Sigmoid colon (tissue), 6 donors: ENCODE measurements at regions not wholly inside any gene's neighbourhood (a gene's known extent, or its start where the extent isn't known, plus 50 kb on each side); places are given as distances from the start of the nearest gene placed in this dataset.
"Not testable (repeated sequence)": the region's sequence is repeated elsewhere in the genome, so short reads cannot be mapped to it uniquely, and the experiment has no call there.

Experiments used
- DNase-seq: peaks from one replicate; pipeline ENCODE4 v3.0.0-alpha.2; 2019
- H3K27ac ChIP-seq, 4 donors: fragments of 200-600 bp; sonication (generic); one replicate each; pipeline ENCODE4 v1.5.1; 2016 to 2019; ENCODE audit warnings: mild to moderate bottlenecking in 1 of 4
- H3K27me3 ChIP-seq, 3 donors: fragments of 200-600 bp; sonication (generic); one replicate each; pipeline ENCODE4 v1.5.1; 2019; ENCODE audit warnings: mild to moderate bottlenecking in 1 of 3
- H3K36me3 ChIP-seq, 4 donors: fragments of 200-600 bp; sonication (generic); one replicate each; pipeline ENCODE4 v1.5.1; 2016 to 2019
- H3K4me1 ChIP-seq, 4 donors: fragments of 200-600 bp; sonication (generic); one replicate each; pipeline ENCODE4 v1.5.1; 2017 to 2019
- H3K4me3 ChIP-seq, 4 donors: fragments of 200-600 bp; sonication (generic); one replicate each; pipeline ENCODE4 v1.5.1; 2017 to 2019; ENCODE audit warnings: mild to moderate bottlenecking in 2 of 4, moderate library complexity in 1 of 4
- H3K9me3 ChIP-seq, 4 donors: fragments of 200-600 bp in 3 of 4; sonication (generic) in 3 of 4; one replicate each; pipeline versions ENCODE4 v1.5.1 to v1.6.1; 2013 to 2019
- EP300 ChIP-seq, 4 donors: sonication (generic); formaldehyde crosslinking; IDR thresholded peaks; one replicate each; pipeline ENCODE4 v1.6.1; 2017; ENCODE audit warnings: antibody characterized with exemption in 4 of 4
- POLR2A ChIP-seq, 2 donors: fragments of 450-650 bp; IDR thresholded peaks; one replicate each; pipeline ENCODE4 v1.6.1; 2016; ENCODE audit warnings: antibody characterized with exemption in 2 of 2, mild to moderate bottlenecking in 2 of 2, moderate library complexity in 2 of 2
- POLR2AphosphoS5 ChIP-seq, 4 donors: sonication (generic); formaldehyde crosslinking; IDR thresholded peaks; one replicate each; pipeline ENCODE4 v1.6.1; 2017; ENCODE audit warnings: antibody characterized with exemption in 4 of 4
- WGBS, 2 donors: extraction: QIAGEN DNeasy Blood & Tissue Kit; methylation state at CpG; one replicate each; pipeline ENCODE4 v1.1.7; 2013; 5-methylcytosine and 5-hydroxymethylcytosine counted together
- intact Hi-C: fragments of 100-400 bp; cut with DNase I; formaldehyde crosslinking; loops from one replicate; pipeline ENCODE4 v1.15.1; 2023
- TF ChIP-seq, protein P1 (sequence below), 4 experiments: fragments of 450-650 bp in 3 of 4; fragments of 200-600 bp in 1 of 4; IDR thresholded peaks; one replicate each; pipeline ENCODE4 v1.5.1; 2016 to 2019; ENCODE audit warnings: antibody characterized with exemption in 4 of 4, mild to moderate bottlenecking in 3 of 4, moderate library complexity in 2 of 4
- donor health status: healthy with polysubstance abuse.
- donor health status: healthy.

DNA sequence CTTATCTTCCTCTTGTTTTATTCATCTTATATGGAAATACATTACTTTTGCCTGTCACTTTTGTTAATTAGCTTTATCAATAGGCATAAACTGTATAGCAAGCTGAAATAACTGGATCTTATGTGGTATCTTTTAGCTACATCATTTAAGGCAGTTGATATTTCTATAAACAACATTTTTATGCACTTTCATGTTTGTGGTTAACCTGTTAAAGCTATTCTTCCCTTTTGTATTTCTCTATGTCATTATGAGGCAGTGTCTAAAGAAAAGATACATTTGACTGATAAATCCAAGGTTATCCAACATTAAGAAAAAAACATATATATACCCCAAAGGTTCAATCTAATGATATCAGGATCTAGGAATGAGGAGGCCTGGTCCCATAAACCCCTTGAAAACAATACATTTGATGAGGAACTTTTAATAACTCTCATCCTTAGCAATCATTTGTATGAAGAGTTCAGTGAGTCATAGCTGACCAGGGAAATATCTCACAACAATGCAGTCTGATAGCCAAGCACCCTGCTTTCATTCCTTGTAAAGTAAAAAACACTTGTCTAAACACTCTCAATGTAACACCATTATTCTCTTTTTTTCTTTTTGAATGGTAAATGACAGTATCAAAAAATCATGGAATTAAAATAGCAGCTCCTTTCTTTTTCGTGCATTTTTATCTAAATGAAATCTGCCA lies 300.9 kb downstream of the NEBL start:
- peaks cover 0 to 21% (median 12%) of the 10 kb centered on the region in 4 donors for H3K4me1 ChIP-seq
- no peaks in the 10 kb centered on the region for H3K9me3 ChIP-seq
- intact Hi-C loops, result no loop called here
- no peak for DNase-seq
- H3K27ac ChIP-seq, result no peak overlapping the region
- no peaks in the 10 kb centered on the region for H3K36me3 ChIP-seq
- TF ChIP-seq POLR2AphosphoS5 (IDR thresholded peaks at IDR 0.05) (no peak), EP300 (IDR thresholded peaks at IDR 0.05) (no peak), POLR2A (IDR thresholded peaks at IDR 0.05) (no peak)
- TF ChIP-seq, protein P1, sequence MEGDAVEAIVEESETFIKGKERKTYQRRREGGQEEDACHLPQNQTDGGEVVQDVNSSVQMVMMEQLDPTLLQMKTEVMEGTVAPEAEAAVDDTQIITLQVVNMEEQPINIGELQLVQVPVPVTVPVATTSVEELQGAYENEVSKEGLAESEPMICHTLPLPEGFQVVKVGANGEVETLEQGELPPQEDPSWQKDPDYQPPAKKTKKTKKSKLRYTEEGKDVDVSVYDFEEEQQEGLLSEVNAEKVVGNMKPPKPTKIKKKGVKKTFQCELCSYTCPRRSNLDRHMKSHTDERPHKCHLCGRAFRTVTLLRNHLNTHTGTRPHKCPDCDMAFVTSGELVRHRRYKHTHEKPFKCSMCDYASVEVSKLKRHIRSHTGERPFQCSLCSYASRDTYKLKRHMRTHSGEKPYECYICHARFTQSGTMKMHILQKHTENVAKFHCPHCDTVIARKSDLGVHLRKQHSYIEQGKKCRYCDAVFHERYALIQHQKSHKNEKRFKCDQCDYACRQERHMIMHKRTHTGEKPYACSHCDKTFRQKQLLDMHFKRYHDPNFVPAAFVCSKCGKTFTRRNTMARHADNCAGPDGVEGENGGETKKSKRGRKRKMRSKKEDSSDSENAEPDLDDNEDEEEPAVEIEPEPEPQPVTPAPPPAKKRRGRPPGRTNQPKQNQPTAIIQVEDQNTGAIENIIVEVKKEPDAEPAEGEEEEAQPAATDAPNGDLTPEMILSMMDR (IDR thresholded peaks at IDR 0.05), result no peak
- WGBS, 2 donors, result 80 to 88% methylated on average over 1 of the region's 1 CpG
- no peak overlapping the region for H3K4me3 ChIP-seq
- H3K27me3 ChIP-seq, result no peaks in the 10 kb centered on the region

DNA sequence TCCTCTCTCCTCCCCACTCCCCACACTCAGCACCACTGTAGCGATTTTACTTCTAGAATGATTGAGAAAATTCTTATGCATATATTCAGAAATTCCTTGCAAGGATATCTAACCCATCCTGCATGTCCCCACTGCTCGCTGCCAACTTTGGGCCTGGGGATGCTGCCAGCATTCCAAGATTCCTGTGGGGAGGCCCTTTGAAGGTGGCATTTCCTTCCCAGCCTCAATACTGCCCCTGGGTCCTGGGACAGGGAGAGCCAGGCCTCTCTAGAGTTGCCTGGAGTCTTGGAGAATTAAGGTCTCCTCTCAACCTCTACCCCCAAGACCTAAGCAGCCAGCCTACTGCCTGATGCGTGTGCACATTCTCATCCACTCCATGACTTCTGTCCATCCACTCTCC lies 303.5 kb downstream of the NEBL start:
- no peaks in the 10 kb centered on the region for H3K36me3 ChIP-seq
- no peak overlapping the region for H3K27ac ChIP-seq
- no peak for TF ChIP-seq POLR2AphosphoS5 (IDR thresholded peaks at IDR 0.05)
- TF ChIP-seq POLR2A (IDR thresholded peaks at IDR 0.05), result no peak
- TF ChIP-seq, protein P1 (IDR thresholded peaks at IDR 0.05), result no peak
- TF ChIP-seq EP300 (IDR thresholded peaks at IDR 0.05), result no peak
- WGBS, 2 donors, result 89 to 95% methylated on average over 3 of the region's 3 CpGs
- H3K27me3 ChIP-seq, result no peaks in the 10 kb centered on the region
- no peaks in the 10 kb centered on the region for H3K9me3 ChIP-seq
- intact Hi-C loops, result no loop called here
- no peak for DNase-seq
- no peak overlapping the region for H3K4me3 ChIP-seq
- peaks cover 0 to 21% (median 12%) of the 10 kb centered on the region in 4 donors for H3K4me1 ChIP-seq

DNA sequence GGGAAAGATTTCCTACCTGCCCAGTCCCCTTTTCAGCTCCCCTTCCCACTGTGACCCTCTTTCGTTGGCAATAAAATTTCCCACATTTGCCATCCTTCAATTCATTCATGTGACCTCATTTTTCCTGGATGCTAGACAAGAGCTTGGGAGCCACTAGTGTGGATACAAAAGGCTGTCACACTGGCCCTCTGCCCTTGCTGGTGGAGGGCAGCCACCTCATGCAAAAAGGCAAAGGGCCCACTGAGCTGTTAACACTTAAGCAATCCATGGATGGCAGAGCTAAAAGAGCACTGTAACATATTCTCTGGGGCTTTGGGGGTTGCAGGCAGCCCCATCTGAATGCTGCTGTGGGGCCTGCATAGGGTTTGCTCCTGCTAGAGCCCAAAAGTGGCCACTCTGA lies 315.1 kb downstream of the NEBL start:
- Histone ChIP-seq H3K27me3 (no peaks in the 10 kb centered on the region), H3K4me1 (no peaks in the 10 kb centered on the region), H3K36me3 (no peaks in the 10 kb centered on the region), H3K4me3 (no peak overlapping the region), H3K27ac (no peak overlapping the region), H3K9me3 (peaks cover 0 to 13% (median 3%) of the 10 kb centered on the region in 4 donors)
- no peak for TF ChIP-seq POLR2AphosphoS5 (IDR thresholded peaks at IDR 0.05)
- TF ChIP-seq, protein P1 (IDR thresholded peaks at IDR 0.05), result no peak
- no peak for TF ChIP-seq POLR2A (IDR thresholded peaks at IDR 0.05)
- no peak for TF ChIP-seq EP300 (IDR thresholded peaks at IDR 0.05)
- no peak for DNase-seq
- intact Hi-C loops, result no loop called here
- WGBS, 2 donors, result 78 to 96% methylated on average over 1 of the region's 1 CpG

DNA sequence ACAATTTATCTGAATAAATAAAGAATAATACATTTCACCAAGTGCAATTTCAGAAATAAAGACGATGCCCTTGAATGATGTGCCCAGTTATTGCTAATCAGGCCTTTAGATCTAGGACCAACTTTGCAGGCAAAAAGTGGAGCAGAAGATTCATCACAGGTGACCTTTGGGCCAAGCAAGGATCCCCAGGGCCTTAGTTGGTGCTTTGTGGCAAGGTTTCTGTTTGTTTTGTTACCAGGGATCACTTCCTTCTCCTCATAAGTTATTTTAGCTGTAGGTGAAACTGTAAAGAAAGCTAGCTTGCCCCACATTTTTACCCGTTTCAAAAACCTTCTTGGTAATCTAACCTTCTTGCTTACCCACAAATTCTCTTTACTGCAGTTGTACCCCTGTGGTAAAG lies 323.2 kb downstream of the NEBL start:
- TF ChIP-seq POLR2A (IDR thresholded peaks at IDR 0.05) (no peak), POLR2AphosphoS5 (IDR thresholded peaks at IDR 0.05) (no peak), EP300 (IDR thresholded peaks at IDR 0.05) (no peak)
- TF ChIP-seq, protein P1 (IDR thresholded peaks at IDR 0.05), result no peak
- 64 to 79% methylated on average over 2 of the region's 2 CpGs for WGBS, 2 donors
- Histone ChIP-seq H3K27me3 (no peaks in the 10 kb centered on the region), H3K36me3 (no peaks in the 10 kb centered on the region), H3K9me3 (no peaks in the 10 kb centered on the region), H3K4me3 (no peak overlapping the region), H3K4me1 (no peaks in the 10 kb centered on the region), H3K27ac (no peak overlapping the region)
- no peak for DNase-seq
- intact Hi-C loops, result no loop called here

DNA sequence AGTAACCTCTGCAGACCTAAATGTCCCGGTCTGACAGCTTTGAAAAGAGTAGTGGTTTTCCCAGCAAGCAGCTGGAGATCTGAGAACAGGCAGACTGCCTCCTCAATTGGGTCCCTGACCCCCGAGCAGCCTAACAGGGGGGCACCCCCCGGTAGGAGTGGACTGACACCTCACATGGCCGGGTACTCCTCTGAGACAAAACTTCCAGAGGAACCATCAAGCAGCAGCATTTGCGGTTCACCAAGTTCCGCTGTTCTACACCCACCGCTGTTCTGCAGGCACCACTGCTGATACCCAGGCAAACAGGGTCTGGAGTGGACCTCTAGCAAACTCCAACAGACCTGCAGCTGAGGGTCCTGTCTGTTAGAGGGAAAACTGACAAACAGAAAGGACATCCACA lies 341.1 kb downstream of the NEBL start:
- intact Hi-C loops, H3K27me3 ChIP-seq, H3K4me1 ChIP-seq, H3K9me3 ChIP-seq, H3K4me3 ChIP-seq, H3K36me3 ChIP-seq, H3K27ac ChIP-seq, DNase-seq: not testable (repeated sequence)
- 83 to 92% methylated on average over 7 of the region's 7 CpGs for WGBS, 2 donors
